KOPT-K1 (cell line): ENCODE measurements at regions not wholly inside any gene's neighbourhood (a gene's known extent, or its start where the extent isn't known, plus 50 kb on each side); places are given as distances from the start of the nearest gene placed in this dataset.

Experiments
- H3K27ac ChIP-seq: fragments of 200-600 bp; sonication (generic); 2 replicates; pipeline ENCODE4 v1.5.1; 2016; ENCODE audit warnings: antibody characterized with exemption, mild to moderate bottlenecking, low read depth, low read length; ENCODE audit not compliant: poor library complexity, severe bottlenecking
- H3K36me3 ChIP-seq: fragments of 200-600 bp; sonication (generic); 2 replicates; pipeline ENCODE4 v1.5.1; 2017; ENCODE audit warnings: antibody characterized with exemption, mild to moderate bottlenecking, low read length, moderate library complexity; ENCODE audit not compliant: insufficient read depth
- H3K9me3 ChIP-seq: fragments of 200-600 bp; sonication (generic); 2 replicates; pipeline ENCODE4 v1.5.1; 2017; ENCODE audit warnings: antibody characterized with exemption, low read length, mild to moderate bottlenecking; ENCODE audit not compliant: insufficient read depth, poor library complexity, severe bottlenecking

DNA sequence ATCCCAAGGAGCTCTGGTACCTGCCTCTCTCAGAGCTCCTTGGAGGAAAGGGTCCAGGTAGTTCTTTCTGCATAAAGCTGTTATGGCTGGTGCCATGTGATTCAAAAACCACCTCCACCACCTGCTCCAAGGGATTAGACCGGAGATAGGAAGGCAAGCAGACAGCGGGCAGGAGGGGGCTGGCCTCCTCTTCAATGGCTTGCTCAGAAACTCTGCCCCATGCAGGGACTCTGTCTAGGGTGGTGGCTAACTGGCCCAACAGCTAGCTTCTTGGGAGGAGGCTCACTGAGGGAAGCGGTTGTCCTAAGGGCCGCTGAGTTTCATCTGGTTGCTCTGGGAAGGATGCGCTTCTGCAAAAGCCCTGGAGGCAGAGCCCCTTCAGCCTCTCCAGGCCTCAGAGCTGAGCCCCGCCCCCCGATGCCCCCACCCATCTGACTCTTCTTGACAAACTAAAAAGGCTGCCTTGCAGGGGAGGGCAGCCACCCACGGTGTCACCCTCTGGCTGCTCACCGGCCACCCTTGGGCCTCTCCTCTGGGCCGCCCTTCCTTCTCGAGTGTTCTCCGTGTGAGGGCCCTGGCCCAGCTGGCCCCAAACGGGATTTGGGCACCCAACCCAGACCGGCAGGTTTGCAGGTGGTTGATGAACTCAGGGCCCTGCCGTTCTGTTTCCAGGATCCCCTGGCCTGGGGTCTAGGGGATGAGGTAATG is 90.2 kb downstream of the MCFD2 start:
- H3K36me3 ChIP-seq = no peaks in the 10 kb centered on the region
- H3K27ac ChIP-seq = no peak overlapping the region

DNA sequence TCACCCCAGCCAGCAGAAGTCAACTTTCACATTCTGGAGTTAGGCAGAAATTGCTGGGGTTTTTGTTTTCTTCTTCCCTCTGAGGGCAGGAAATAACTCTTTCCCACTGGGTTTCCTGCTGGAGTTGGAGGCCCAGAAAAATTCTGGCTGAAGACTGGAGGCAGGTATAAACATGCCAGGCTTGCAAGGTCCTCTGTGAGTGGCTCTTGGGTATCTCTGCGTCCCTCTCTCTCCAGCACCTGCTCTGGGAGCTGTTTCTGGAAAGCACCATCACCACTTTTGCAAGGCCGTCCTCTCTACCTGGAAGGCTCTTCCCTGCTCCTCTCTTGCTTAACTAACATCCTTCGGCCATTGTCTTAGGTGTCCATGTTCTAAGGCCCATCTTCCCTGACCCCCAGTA is 91.0 kb downstream of the MCFD2 start:
- Histone ChIP-seq H3K9me3 (no peaks in the 10 kb centered on the region), H3K27ac (no peak overlapping the region), H3K36me3 (no peaks in the 10 kb centered on the region)

More for the DNA sequence above, 90.2 kb downstream of the MCFD2 start:
- no peaks in the 10 kb centered on the region for H3K9me3 ChIP-seq

DNA sequence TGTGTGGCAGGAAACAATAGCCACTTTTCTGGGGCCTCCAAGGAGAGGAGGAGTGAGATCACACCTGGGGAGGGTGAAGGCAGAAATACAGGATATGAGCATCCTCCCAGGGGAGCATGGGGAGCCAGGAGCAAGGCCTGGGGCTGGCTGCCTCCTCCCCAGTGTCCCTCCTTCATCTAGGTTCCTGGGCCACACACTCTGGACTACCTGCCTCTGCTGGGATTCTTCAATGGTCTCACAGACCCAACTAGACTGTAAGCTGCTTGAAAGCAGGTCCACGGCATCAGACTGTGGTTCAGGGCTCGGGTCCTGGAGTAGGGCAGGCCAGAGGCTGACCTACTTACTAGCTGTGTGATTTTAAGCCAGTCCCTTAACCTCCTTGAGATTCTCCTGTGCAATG is 94.0 kb downstream of the MCFD2 start:
- Histone ChIP-seq H3K36me3 (no peaks in the 10 kb centered on the region), H3K9me3 (no peaks in the 10 kb centered on the region), H3K27ac (no peak overlapping the region)

DNA sequence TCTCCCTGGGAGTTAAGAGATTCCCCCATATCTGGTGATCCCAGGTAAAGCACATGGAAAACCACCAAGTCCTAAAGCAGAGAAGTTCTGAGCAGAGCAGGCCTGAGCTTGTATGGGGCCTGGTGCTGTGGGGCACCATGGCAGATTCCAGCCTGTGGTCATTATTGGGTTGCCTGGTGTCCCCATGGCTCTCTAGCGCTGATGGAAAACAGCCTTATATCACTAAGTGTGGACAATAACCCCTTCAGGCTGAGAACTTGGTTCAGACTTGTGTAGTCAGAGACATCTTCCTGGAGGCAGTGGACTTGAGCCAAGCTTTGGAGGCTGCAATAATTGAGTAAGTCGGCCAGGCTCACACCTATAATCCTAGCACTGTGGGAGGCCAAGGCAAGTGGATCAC is 96.8 kb downstream of the MCFD2 start:
- Histone ChIP-seq H3K36me3 (no peaks in the 10 kb centered on the region), H3K27ac (no peak overlapping the region), H3K9me3 (no peaks in the 10 kb centered on the region)

DNA sequence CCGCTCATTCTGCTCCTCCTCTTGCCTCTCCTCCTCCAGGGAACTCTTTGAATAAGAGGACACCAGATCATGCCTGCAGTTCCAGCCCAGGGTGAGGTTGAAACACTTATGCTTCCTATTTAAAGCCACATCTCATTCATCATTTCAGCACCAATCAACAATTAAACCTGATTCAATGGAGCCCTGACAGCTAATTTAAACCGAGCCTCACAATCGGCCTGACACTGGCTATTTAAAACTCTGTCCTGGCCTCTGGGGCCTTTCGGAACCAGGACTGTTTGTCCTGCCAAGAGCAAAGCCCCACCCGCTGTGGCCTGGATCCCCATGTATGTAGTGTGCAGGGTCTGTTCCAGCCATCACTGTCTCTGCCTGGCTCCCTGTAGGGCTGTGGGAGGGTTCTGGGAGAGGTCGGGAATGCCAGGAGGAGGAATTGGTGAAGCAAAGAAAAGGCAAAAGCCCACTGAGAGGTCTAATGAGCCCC is 97.4 kb downstream of the MCFD2 start:
- no peak overlapping the region for H3K27ac ChIP-seq
- H3K36me3 ChIP-seq = no peaks in the 10 kb centered on the region
- no peaks in the 10 kb centered on the region for H3K9me3 ChIP-seq

DNA sequence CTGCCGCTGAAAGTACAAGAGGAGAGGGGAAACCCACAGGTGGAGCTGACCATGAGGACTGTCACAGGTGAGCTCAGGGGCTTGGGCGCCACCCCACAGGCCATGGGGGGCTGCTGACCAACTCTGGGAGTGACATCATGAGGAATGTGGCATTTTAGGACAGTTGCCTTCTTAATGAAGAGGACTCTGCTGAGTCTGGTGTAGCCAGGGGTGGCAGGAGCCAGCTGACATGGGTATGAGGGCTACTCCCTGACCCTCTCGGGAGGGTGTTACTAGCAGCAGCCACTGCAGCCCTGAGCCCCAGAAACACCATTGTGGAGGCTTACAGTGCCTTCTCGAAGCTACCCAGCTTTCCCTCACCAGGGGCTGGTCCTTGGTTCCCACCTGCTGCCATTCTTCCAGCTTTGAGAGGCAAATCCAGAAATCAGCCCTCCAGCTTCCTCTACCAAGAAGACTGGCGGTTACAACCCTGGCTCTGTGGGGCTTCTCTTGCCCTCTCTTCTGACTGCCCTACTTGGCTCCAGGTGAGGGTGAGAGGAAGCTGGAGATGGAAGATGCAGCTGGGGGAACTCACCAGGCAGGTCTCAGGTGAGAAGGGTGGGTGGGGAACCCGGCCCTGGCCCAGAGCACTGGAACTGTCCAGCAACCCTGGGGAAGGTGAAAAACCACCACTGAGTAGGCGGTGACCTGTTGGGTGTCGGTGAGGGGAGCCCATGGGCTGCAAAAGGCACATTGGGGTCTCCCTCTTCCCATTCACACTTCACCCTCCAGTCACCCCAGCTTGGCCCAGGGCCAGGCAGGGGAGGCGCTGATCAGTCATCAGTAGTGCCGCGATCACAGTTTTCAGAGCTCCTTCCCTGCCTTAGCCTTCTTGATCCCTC is 98.5 kb downstream of the MCFD2 start:
- Histone ChIP-seq H3K27ac (no peak overlapping the region), H3K36me3 (no peaks in the 10 kb centered on the region)

DNA sequence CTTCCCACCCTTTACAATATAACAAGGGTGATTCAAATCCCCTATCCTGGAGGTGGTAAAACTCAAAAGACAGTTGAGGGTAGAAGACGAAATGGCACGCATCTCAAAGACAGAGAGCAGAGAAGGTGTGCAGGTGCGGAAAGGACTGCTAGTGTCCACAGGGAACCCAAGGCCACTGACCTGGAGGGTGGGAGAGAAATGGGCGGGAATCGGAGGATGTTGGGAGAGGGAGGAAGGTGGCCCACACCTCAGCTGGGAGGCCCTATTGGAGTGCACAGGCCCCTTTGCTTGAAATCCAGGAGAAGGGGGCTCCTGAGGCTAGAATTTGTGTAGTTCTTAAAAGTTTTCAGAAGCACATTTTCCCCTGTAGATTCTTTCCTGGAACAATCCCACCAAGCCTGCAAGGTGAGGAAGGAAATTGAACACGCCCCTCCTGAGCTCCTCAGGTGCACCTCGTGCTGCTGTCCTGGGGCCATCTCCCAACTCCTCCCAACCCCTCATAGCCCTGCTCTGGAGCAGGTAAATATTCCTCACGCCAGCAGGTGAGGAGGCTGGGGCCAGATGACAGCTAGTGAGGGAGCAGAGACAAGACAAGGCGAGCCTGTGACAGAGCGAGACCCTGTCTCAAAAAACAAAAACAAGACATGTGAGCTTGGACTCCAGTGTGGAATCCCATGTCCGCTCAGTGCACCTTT is 99.3 kb downstream of the MCFD2 start:
- no peaks in the 10 kb centered on the region for H3K36me3 ChIP-seq
- H3K27ac ChIP-seq = no peak overlapping the region
- H3K9me3 ChIP-seq = no peaks in the 10 kb centered on the region

More for the DNA sequence above, 98.5 kb downstream of the MCFD2 start:
- H3K9me3 ChIP-seq = no peaks in the 10 kb centered on the region

DNA sequence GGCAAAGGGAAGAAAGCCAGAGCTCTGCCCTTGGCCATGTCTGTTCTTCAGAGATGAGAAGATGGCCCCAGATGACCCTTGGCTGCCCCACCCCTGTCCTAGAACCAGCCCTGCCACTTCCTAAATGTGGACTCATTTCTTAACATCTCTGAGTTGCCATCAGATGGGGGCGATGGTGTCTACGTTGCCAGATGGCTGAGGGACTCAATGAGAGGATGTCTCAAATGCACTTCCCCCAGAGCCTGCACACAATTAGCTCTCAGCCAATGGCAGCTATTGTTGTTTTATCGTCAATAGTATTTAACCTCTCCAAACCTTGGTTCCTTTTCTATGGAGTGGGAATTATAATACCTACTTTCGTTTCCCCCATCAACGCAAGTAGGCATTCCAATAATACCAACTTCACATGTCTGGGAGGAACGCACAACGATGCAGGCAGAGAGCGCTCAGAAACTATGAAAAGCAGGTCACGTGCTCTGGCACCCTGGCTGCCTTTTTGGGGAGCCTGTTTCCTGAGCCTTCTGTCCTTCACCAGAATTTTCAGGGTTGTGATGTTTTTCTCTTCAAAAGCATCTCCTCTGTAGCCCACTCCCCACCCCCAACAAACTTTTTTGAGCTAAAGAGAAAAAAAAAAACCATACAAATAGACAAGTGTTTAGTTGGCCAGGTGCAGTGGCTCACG is 100.3 kb downstream of the MCFD2 start:
- H3K9me3 ChIP-seq = no peaks in the 10 kb centered on the region
- H3K36me3 ChIP-seq = no peaks in the 10 kb centered on the region
- no peak overlapping the region for H3K27ac ChIP-seq

DNA sequence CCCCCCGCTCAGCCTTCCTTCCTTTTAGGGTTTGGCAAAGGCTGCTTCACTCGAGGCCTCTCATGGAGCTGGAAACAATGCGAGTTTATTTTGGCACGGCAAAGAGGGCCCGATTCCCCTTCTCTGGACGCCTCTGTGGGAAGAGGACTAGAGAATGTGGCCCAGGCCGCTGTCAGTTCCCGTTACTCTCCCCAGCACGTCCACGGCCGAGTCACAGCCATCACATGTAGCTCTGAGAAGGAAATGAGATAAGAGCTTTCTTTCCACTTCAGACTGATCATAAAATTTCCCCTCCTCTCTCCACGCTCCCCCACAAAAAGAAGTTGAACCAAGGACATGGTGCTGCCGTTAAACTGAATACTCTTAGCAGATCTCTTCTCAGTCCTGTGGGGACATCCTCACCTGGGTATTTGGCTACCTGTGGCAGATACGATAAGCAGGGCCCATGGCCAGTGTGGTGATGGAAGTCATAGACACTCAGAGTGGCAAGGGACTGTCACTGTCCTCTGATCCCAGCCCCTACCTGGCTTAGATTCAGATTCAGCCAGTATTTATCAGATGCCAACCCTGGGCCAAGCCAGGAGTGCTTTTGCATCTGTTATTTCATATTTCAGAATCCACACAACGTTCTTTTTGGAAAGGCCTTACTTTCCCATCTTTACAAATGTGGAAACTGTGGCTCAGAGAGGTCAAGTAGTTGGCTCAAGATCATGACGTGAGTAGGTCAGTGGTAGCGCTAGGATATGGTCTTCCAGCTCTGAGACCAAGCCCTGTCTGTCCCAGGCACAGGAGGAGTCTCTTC is 101.2 kb downstream of the MCFD2 start:
- Histone ChIP-seq H3K27ac (no peak overlapping the region), H3K9me3 (no peaks in the 10 kb centered on the region), H3K36me3 (no peaks in the 10 kb centered on the region)

DNA sequence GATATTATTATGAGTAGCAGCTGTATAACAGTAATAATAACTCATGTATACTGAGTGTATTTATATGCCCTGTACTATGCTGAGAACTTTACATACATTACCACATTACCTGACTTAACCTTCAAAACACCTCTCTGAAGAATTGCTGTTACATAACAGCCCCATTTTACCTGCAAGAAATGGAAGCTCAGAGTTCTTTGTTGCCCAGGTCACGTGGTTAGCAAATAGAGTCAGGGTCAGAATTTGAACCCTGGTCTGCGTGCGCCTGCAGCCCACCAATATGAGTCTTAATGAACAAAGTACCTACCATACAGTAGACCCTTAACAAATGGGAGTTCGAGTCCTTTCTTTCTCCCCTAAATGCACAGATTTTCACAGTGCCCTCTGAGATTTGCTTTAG is 101.9 kb downstream of the MCFD2 start:
- no peaks in the 10 kb centered on the region for H3K9me3 ChIP-seq
- H3K27ac ChIP-seq = no peak overlapping the region
- no peaks in the 10 kb centered on the region for H3K36me3 ChIP-seq

DNA sequence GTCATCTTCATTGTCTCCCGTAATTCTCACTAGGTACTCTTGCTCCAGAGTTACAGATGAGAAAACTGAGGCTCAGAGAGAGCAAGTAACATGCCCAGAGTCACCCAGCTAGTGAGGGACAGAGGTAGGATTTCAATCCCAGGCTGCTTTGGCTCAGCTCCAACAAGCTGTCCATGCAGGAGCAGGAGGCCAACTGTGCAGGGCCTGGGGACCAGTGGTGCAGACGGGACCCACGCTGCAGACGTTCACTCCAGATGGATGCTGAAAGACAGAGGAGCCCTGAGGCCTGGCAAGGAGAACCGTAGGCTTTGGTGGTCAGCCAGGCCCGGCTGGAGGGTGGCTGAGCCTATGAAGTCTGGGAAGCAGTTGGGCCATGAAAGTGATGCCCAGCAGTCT is 102.6 kb downstream of the MCFD2 start:
- H3K36me3 ChIP-seq = no peaks in the 10 kb centered on the region
- H3K27ac ChIP-seq = no peak overlapping the region
- H3K9me3 ChIP-seq = no peaks in the 10 kb centered on the region
